T follicular helper cell (primary cell): ENCODE measurements at regions not wholly inside any gene's neighbourhood (a gene's known extent, or its start where the extent isn't known, plus 50 kb on each side); places are given as distances from the start of the nearest gene placed in this dataset.

ENCODE experiments used
- DNase-seq: peaks from one replicate; pipeline ENCODE4 v3.0.0-alpha.2; 2020; ENCODE audit warnings: low read depth

- DNase-seq = no peak
These were observed 89.8 kb upstream of the TMEM72 start for GRCh38 chr10:44821290-44821689.

GRCh38 chr10:44822349-44822748 is 88.8 kb upstream of the TMEM72 start:
- DNase-seq = no peak

DNA sequence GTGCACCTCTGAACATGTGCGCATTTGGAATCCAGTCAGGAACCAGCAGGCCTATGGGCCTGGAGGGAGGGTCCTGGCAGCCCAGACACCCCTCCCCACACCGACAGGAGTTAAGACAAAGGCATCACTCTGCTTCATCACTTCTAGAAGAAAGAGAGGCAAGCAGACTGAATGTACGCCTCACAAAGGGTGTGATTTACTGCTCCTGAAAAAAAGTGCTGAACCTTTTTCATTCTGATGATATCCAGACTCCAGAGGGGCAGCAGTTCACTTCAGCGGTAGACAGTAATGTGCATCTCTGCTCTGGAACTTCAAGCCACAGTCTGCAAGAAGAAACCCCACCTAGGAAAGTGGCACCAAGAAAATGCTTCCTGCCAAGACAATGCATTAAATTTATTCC is 88.2 kb upstream of the TMEM72 start:
- DNase-seq = no peak

GRCh38 chr10:44824607-44825006 is 86.5 kb upstream of the TMEM72 start:
- DNase-seq = no peak

DNA sequence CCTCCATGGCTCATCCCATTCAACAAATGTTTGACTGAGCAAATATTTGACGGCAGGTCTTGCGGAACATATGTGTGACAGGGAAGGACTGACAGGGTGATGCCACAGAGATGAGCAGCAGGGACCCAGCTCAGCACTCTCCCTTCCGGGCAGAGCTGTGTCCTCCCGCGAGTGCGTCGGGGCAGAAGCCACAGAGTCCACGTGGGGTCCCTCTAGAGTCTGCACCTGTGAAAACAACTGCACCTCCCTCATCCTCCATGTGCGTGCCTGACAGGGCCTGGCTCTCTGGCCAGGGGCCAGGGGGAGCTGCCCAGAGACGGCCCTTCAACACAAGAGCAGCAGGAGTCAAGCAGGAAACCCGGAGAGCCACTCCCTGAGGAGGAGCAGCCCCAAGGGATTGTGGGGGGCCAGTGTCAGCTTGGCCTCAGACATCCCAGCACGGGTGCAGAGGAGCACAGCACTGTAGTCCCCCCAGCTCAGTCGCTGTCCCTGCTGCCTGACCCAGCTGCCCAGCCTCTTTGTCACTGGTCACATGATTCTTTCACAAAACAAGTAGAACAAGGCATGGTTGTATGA is 83.6 kb upstream of the TMEM72 start:
- DNase-seq = no peak

- DNase-seq = no peak
These were observed 82.5 kb upstream of the TMEM72 start for GRCh38 chr10:44828508-44829142.

GRCh38 chr10:44829426-44829825 is 81.7 kb upstream of the TMEM72 start:
- no peak for DNase-seq

GRCh38 chr10:44830022-44830421 is 81.1 kb upstream of the TMEM72 start:
- DNase-seq = no peak

GRCh38 chr10:44831581-44831980 is 79.6 kb upstream of the TMEM72 start:
- no peak for DNase-seq

DNA sequence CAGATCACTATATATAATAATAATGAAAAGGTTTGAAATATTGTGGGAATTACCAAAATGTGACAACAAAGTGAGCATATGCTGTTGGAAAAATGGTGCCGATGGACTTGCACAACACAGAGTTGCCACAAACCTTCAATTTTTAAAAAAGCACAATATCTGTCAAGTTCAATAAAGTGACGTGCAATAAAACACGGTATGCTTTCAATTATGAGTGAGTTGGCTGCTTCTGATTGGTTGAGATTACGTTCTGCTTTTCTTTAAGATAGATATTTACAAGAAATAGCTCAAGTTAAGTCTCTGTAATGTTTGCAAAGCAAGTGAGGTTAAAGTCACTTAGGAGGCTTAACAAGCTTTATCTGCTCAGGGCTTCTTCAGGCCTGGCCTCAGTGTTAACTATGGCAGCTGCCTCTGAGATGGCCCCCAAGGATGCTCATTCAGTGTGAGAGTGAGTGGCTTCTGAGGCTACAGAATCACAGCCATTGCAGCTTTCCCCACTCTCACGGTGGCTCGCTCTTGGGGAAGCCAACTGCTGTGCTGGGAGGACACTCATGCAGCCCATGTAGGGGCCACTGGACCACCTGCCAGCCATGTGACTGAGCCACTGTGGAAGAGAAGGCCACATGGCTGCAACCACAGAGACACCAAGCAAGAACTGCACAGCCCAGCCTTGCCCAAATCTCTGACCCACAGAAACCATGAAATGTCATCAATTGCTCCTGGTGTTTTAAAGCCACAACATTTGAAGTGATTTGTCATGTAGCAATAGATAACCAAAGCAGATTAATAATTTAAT is 78.3 kb upstream of the TMEM72 start:
- DNase-seq = no peak

GRCh38 chr10:44834131-44834530 is 77.0 kb upstream of the TMEM72 start:
- no peak for DNase-seq

DNA sequence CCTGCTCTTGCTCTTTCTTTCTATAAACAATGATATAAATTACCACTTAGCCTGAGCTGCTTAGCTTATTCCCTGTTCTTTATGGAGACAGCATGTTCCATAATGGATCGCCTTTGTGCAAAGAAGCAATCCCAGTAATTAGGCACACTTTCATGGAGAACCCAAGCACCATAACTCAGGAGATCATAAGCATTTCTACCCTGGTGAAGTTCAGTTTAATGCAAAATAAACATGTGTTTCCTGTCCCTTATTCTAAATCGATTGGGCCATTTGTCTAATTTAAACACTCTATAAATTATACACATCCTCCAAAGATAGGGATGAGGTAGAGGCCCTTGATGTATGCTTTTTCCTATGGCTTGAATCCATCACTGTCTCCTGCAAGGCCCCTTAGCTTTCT is 75.8 kb upstream of the TMEM72 start:
- no peak for DNase-seq

DNA sequence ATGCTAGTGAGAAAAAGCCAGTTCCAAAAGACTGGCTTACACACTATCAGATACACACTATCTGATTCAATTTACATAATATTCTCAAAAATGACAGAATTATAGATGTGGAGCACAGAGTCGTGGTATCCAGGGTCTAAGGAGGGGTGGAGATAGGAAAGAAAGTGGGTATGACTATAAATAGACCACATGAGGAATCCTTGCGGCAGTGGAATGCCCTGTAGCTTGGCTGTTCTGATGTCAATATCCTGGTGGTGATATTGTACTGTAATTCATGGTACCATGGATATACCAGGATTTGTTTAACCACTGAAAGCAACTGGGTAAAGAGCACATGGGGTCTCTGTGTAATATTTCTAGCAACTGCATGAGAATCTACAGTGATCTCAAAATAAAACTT is 67.7 kb upstream of the TMEM72 start:
- DNase-seq = no peak

GRCh38 chr10:44845361-44846175 is 65.6 kb upstream of the TMEM72 start:
- DNase-seq = no peak

DNA sequence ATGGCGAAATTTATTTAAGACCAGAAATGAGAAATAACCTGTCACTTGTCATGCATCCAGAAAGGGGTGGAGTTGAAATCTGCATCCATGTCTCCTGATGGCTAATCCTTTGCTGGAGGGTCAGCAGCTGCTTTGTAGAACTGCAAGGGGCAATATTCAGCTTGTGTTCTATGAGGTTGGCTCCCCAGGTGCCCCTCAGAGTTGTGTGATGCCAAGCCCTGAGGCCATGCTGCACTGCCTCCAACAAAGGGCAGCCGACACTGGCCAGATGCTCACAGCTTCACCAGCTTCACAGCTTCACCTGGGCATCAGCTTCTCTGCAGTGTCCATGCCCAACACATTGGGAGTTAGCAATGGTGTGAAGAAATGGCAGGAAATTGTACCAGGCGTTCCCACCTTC is 64.0 kb upstream of the TMEM72 start:
- no peak for DNase-seq

GRCh38 chr10:44848211-44848610 is 62.9 kb upstream of the TMEM72 start:
- no peak for DNase-seq

- DNase-seq = no peak
These were observed 61.2 kb upstream of the TMEM72 start for GRCh38 chr10:44849936-44850335.

GRCh38 chr10:44850356-44850934 is 60.7 kb upstream of the TMEM72 start:
- no peak for DNase-seq

GRCh38 chr10:44851413-44851812 is 59.7 kb upstream of the TMEM72 start:
- no peak for DNase-seq

DNA sequence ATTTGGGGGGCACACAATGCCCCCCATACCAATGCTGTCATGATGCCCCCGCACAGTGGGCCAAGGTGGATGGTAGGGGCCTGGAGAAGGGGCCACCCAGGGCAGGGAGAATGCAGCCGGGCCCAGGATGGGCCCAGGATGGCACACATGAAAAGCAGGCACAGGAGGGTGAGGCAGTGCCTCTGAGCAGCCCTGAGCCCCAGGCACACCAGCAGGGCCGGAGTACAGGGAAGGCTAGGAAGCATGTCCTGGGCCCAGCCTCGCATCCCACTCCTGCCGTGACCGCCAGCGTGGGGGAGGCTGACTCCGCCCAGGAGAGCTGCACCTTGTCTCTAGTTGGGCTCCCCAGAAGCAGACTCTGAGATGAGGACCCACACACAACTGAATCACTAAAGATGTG is 59.3 kb upstream of the TMEM72 start:
- no peak for DNase-seq

GRCh38 chr10:44853148-44853734 is 57.9 kb upstream of the TMEM72 start:
- DNase-seq = no peak

DNA sequence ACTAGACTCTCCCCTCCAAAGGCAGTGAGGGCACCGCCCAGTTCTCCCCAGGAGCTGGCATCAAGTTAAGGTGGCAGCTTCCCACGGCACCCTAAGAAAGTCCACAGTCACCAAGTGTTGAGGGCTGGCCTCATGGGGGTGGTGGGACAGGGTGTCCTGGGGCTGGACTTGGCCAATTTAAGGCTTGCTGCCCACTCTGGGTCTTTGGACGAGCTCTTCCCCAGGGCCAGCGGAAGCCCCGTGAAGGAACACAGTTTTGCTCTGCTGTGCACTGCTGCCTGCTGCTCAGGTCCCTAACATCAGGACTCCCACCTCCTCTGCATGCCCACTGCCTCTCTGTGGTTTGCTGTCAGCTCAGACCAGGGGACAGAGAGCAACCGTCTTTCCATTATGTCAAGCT is 57.3 kb upstream of the TMEM72 start:
- no peak for DNase-seq
